ENCODE measurements at regions not wholly inside any gene's neighbourhood (a gene's known extent, or its start where the extent isn't known, plus 50 kb on each side); places are given as distances from the start of the nearest gene placed in this dataset.

- no peak for TF ChIP-seq CTCF (IDR thresholded peaks at IDR 0.05; ENCODE audit: insufficient read depth, low read depth, low read length)
- no peak for TF ChIP-seq EZH2 (IDR thresholded peaks at IDR 0.05; ENCODE audit: insufficient read depth, low read length)
Observed at GRCh38 chr1:58006421-58007046, 540.0 kb downstream of the OMA1 start.

All from astrocyte (in vitro differentiated cells and primary cell).